Smooth muscle cell (in vitro differentiated cells): ENCODE measurements at regions not wholly inside any gene's neighbourhood (a gene's known extent, or its start where the extent isn't known, plus 50 kb on each side); places are given as distances from the start of the nearest gene placed in this dataset.

Experiments
- DNase-seq: peaks from one replicate; lab custom pipeline; 2025; ENCODE audit not compliant: unreplicated experiment; lab: John Stamatoyannopoulos, UW
- H2AFZ ChIP-seq: fragments of 200-600 bp; sonication (generic); 2 replicates; pipeline ENCODE4 v1.6.0; 2016; ENCODE audit warnings: antibody characterized with exemption, low read depth, mild to moderate bottlenecking
- H3F3A ChIP-seq: fragments of 200-600 bp; sonication (generic); 2 replicates; pipeline ENCODE4 v1.6.0; 2017; ENCODE audit warnings: antibody characterized with exemption, low read depth
- H3K27ac ChIP-seq: fragments of 200-600 bp; sonication (generic); 2 replicates; pipeline ENCODE4 v1.5.1; 2016; ENCODE audit warnings: low read depth, mild to moderate bottlenecking
- H3K27me3 ChIP-seq: fragments of 200-600 bp; sonication (generic); 2 replicates; pipeline ENCODE4 v1.6.1; 2016; ENCODE audit warnings: low read depth, mild to moderate bottlenecking
- H3K36me3 ChIP-seq: fragments of 200-600 bp; sonication (generic); 2 replicates; pipeline ENCODE4 v1.5.1; 2016; ENCODE audit warnings: low read depth
- H3K4me1 ChIP-seq: fragments of 200-600 bp; sonication (generic); 2 replicates; pipeline ENCODE4 v1.5.1; 2016; ENCODE audit warnings: low read depth
- H3K4me2 ChIP-seq: fragments of 200-600 bp; sonication (generic); 2 replicates; pipeline ENCODE4 v1.6.0; 2016; ENCODE audit warnings: mild to moderate bottlenecking
- H3K4me3 ChIP-seq: fragments of 200-600 bp; sonication (generic); 2 replicates; pipeline ENCODE4 v1.5.1; 2016; ENCODE audit warnings: mild to moderate bottlenecking
- H3K79me2 ChIP-seq: fragments of 200-600 bp; sonication (generic); 2 replicates; pipeline ENCODE4 v1.6.0; 2016; ENCODE audit warnings: low read depth, mild to moderate bottlenecking
- H3K9ac ChIP-seq: fragments of 200-600 bp; sonication (generic); 2 replicates; pipeline ENCODE4 v1.6.0; 2016; ENCODE audit warnings: low read depth
- H3K9me3 ChIP-seq: fragments of 200-600 bp; sonication (generic); replicated peaks from 2 replicates; pipeline ENCODE4 v1.5.1; 2016; ENCODE audit warnings: low read depth
- H4K20me1 ChIP-seq: fragments of 200-600 bp; sonication (generic); 2 replicates; pipeline ENCODE4 v1.6.0; 2016; ENCODE audit warnings: low read depth
- WGBS: methylation state at CpG from one replicate; pipeline ENCODE4 v1.1.7; 2016; ENCODE audit warnings: low lambda C conversion rate; 5-methylcytosine and 5-hydroxymethylcytosine counted together
- TF ChIP-seq, protein P1 (sequence below): fragments of 200-600 bp; sonication (generic); IDR thresholded peaks from 2 replicates; pipeline ENCODE4 v1.5.1; 2017; ENCODE audit warnings: borderline replicate concordance, mild to moderate bottlenecking, antibody characterized with exemption; ENCODE audit not compliant: insufficient read depth, poor library complexity, severe bottlenecking

DNA sequence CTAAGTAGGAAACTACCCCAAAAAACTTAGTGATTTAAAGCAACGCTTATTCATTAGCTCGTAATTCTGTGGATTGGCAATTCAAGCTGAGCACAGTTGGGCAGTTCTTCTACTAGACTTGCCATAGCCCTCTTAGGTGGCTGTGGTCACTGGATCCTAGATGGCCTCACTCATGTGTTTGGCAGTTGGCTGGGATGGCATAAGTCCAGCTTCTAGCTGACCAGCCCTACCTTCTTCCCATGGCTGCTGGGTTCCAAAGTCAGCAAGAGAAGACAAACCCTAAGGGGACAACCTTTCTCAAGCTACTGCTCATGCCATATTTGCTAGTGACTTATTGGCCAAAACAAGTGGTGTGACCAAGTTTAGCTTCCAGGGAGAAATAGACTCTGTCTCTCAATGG is 95.3 kb downstream of the COPS8 start:
- H2AFZ ChIP-seq = no peak overlapping the region
- H4K20me1 ChIP-seq = no peaks in the 10 kb centered on the region
- no peaks in the 10 kb centered on the region for H3K27me3 ChIP-seq
- peaks cover 42% of the 10 kb centered on the region for H3F3A ChIP-seq
- no peak for DNase-seq
- no peak overlapping the region for H3K4me3 ChIP-seq
- no peaks in the 10 kb centered on the region for H3K36me3 ChIP-seq
- H3K9me3 ChIP-seq = no peaks in the 10 kb centered on the region
- H3K4me1 ChIP-seq = peaks cover 20% of the 10 kb centered on the region
- peak overlapping the region; percentile 91 for H3K27ac ChIP-seq
- no peak overlapping the region for H3K9ac ChIP-seq
- TF ChIP-seq, protein P1, sequence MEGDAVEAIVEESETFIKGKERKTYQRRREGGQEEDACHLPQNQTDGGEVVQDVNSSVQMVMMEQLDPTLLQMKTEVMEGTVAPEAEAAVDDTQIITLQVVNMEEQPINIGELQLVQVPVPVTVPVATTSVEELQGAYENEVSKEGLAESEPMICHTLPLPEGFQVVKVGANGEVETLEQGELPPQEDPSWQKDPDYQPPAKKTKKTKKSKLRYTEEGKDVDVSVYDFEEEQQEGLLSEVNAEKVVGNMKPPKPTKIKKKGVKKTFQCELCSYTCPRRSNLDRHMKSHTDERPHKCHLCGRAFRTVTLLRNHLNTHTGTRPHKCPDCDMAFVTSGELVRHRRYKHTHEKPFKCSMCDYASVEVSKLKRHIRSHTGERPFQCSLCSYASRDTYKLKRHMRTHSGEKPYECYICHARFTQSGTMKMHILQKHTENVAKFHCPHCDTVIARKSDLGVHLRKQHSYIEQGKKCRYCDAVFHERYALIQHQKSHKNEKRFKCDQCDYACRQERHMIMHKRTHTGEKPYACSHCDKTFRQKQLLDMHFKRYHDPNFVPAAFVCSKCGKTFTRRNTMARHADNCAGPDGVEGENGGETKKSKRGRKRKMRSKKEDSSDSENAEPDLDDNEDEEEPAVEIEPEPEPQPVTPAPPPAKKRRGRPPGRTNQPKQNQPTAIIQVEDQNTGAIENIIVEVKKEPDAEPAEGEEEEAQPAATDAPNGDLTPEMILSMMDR = no peak
- WGBS = 80% methylated on average over 2 of the region's 2 CpGs
- peak overlapping the region; percentile 69 for H3K4me2 ChIP-seq
- peaks cover 24% of the 10 kb centered on the region for H3K79me2 ChIP-seq

DNA sequence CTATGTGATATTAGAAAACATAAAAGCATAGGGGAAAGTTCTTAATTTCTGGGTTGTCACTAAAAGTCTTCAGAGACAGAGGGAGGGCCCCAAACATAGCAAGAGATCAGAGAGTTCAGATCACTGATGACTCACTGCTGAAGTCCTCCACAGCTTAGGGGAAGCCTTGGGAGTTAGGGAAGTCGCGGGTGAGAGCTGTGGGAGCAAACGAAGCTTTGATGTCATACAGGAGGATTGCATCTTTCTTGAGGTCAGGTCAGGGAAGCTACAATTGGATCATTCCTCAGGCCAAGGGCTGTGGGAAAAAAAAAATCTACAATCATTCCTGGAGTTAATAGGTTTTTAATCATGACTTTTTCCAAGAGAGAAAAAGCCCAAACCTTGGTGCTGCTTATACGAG is 96.2 kb downstream of the COPS8 start:
- Histone ChIP-seq H3K4me1 (peaks cover 25% of the 10 kb centered on the region), H3K4me2 (peak overlapping the region; percentile 69), H3K36me3 (no peaks in the 10 kb centered on the region), H3K79me2 (peaks cover 24% of the 10 kb centered on the region), H3K9ac (peak overlapping the region; percentile 31), H3K4me3 (no peak overlapping the region), H3K27me3 (no peaks in the 10 kb centered on the region), H4K20me1 (no peaks in the 10 kb centered on the region), H3F3A (peaks cover 42% of the 10 kb centered on the region), H3K27ac (peak overlapping the region; percentile 91), H3K9me3 (no peaks in the 10 kb centered on the region), H2AFZ (no peak overlapping the region)
- no peak for DNase-seq
- TF ChIP-seq, protein P1 = no peak
- WGBS = 4% methylated on average over 4 of the region's 4 CpGs

DNA sequence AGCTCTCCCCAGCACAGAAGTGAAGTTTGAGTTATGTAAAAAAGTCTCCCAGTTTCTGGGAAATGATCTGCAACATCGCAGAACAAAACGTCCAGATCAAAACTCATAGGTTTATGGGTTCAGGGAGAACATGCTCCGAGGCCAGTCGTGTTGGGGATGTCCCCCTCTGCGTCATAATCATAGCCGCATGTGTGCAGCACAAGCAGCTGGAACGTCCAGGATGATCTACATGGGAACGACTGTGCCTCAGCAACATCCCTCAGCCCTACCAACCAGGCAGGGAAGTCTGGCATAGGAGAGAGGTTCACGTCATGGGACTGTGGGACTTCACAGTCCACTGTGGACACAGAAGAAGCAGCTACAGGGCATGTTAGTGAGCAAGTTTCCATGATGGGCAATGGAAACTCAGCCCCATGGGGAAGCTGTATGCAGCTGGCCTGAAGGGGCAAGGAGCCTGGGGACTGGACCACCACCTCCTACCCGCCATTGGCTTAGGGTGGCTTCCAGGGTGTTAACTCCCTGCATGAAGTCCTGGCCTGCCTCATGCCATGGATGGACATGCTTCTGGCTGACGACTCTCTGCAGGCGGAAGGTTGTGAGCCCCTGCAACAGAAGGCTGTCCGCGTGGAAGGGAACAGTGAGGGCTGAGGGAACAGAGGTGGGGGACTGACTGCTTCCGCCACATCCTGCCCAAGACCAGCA is 96.9 kb downstream of the COPS8 start:
- H3K4me2 ChIP-seq = peak overlapping the region; percentile 69
- DNase-seq = no peak
- peaks cover 42% of the 10 kb centered on the region for H3F3A ChIP-seq
- peak overlapping the region; percentile 31 for H3K9ac ChIP-seq
- peaks cover 24% of the 10 kb centered on the region for H3K79me2 ChIP-seq
- H2AFZ ChIP-seq = no peak overlapping the region
- peak overlapping the region; percentile 91 for H3K27ac ChIP-seq
- peaks cover 25% of the 10 kb centered on the region for H3K4me1 ChIP-seq
- H3K27me3 ChIP-seq = no peaks in the 10 kb centered on the region
- H4K20me1 ChIP-seq = no peaks in the 10 kb centered on the region
- H3K9me3 ChIP-seq = no peaks in the 10 kb centered on the region
- H3K36me3 ChIP-seq = no peaks in the 10 kb centered on the region
- no peak overlapping the region for H3K4me3 ChIP-seq
- 70% methylated on average over 15 of the region's 15 CpGs for WGBS
- TF ChIP-seq, protein P1 = no peak
